Left ventricle myocardium inferior (tissue), 1 donor: ENCODE measurements at regions not wholly inside any gene's neighbourhood (a gene's known extent, or its start where the extent isn't known, plus 50 kb on each side); places are given as distances from the start of the nearest gene placed in this dataset.

Source experiments
- DNase-seq: peaks from one replicate; pipeline ENCODE4 v3.0.0-alpha.2; 2020
- H3K27ac ChIP-seq: fragments of 200-600 bp; replicated peaks from 2 replicates; pipeline ENCODE4 v1.8.0; 2021
- H3K27me3 ChIP-seq: fragments of 200-600 bp; 2 replicates; pipeline ENCODE4 v1.8.0; 2021; ENCODE audit warnings: low read depth
- H3K36me3 ChIP-seq: fragments of 200-600 bp; 2 replicates; pipeline ENCODE4 v1.8.0; 2021
- H3K4me1 ChIP-seq: fragments of 200-600 bp; 2 replicates; pipeline ENCODE4 v1.8.0; 2021
- H3K4me3 ChIP-seq: fragments of 200-600 bp; 2 replicates; pipeline ENCODE4 v1.8.0; 2021; ENCODE audit warnings: mild to moderate bottlenecking, moderate library complexity
- H3K9me3 ChIP-seq: fragments of 200-600 bp; replicated peaks from 2 replicates; pipeline ENCODE4 v1.8.0; 2021
- CTCF ChIP-seq: fragments of 200-600 bp; IDR thresholded peaks from 2 replicates; pipeline ENCODE4 v1.8.0; 2021; ENCODE audit warnings: antibody characterized with exemption, mild to moderate bottlenecking, borderline replicate concordance
- intact Hi-C: fragments of 100-400 bp; cut with micrococcal nuclease; formaldehyde crosslinking; loops from one replicate; pipeline ENCODE4 v1.11.0; 2022
- donor health status: DM: no; HTN: yes; CAD: no; lungs with severe emphysema.

GRCh38 chr3:157920822-157921700 lies 185.2 kb downstream of the SHOX2 start:
- intact Hi-C loops = no loop called here
- no peak for DNase-seq
- TF ChIP-seq CTCF = no peak

GRCh38 chr3:157919319-157919887 lies 186.8 kb downstream of the SHOX2 start:
- Histone ChIP-seq H3K4me3 (no peak overlapping the region), H3K27ac (no peak overlapping the region), H3K4me1 (no peaks in the 10 kb centered on the region), H3K9me3 (no peaks in the 10 kb centered on the region), H3K36me3 (no peaks in the 10 kb centered on the region), H3K27me3 (no peaks in the 10 kb centered on the region)
- no peak for TF ChIP-seq CTCF
- intact Hi-C loops = no loop called here
- DNase-seq = no peak

More at GRCh38 chr3:157920822-157921700, 185.2 kb downstream of the SHOX2 start:
- H3K9me3 ChIP-seq = no peaks in the 10 kb centered on the region
- H3K27me3 ChIP-seq = no peaks in the 10 kb centered on the region
- H3K27ac ChIP-seq = no peak overlapping the region
- H3K4me3 ChIP-seq = no peak overlapping the region
- no peaks in the 10 kb centered on the region for H3K4me1 ChIP-seq
- H3K36me3 ChIP-seq = no peaks in the 10 kb centered on the region

- no peaks in the 10 kb centered on the region for H3K9me3 ChIP-seq
- H3K4me3 ChIP-seq = no peak overlapping the region
- no peak overlapping the region for H3K27ac ChIP-seq
- no peak for TF ChIP-seq CTCF
- H3K27me3 ChIP-seq = no peaks in the 10 kb centered on the region
- DNase-seq = no peak
- H3K36me3 ChIP-seq = no peaks in the 10 kb centered on the region
- intact Hi-C loops = no loop called here
- no peaks in the 10 kb centered on the region for H3K4me1 ChIP-seq
Observed at GRCh38 chr3:157918402-157918801, 187.8 kb downstream of the SHOX2 start.

- Histone ChIP-seq H3K4me1 (no peaks in the 10 kb centered on the region), H3K27ac (no peak overlapping the region), H3K27me3 (no peaks in the 10 kb centered on the region), H3K9me3 (no peaks in the 10 kb centered on the region), H3K4me3 (no peak overlapping the region), H3K36me3 (no peaks in the 10 kb centered on the region)
- TF ChIP-seq CTCF = no peak
- DNase-seq = no peak
- intact Hi-C loops = no loop called here
Observed at GRCh38 chr3:157916672-157917071, 189.5 kb downstream of the SHOX2 start.

GRCh38 chr3:157914882-157915281 lies 191.3 kb downstream of the SHOX2 start:
- no peak for TF ChIP-seq CTCF
- no peak overlapping the region for H3K27ac ChIP-seq

More at GRCh38 chr3:157914882-157915281, 191.3 kb downstream of the SHOX2 start:
- H3K36me3 ChIP-seq = no peaks in the 10 kb centered on the region
- no peak overlapping the region for H3K4me3 ChIP-seq
- no peaks in the 10 kb centered on the region for H3K9me3 ChIP-seq
- intact Hi-C loops = no loop called here
- no peaks in the 10 kb centered on the region for H3K4me1 ChIP-seq
- H3K27me3 ChIP-seq = no peaks in the 10 kb centered on the region
- DNase-seq = no peak
